Stimulated activated CD4-positive, alpha-beta T cell treated with anti-CD3 and anti-CD28 coated beads, TNF-alpha, amount 100 ng/mL, for 24 hours (primary cell): ENCODE measurements at regions not wholly inside any gene's neighbourhood (a gene's known extent, or its start where the extent isn't known, plus 50 kb on each side); places are given as distances from the start of the nearest gene placed in this dataset.

ENCODE experiments used
- DNase-seq, 3 experiments: peaks; one replicate each; pipeline ENCODE4 v3.0.0-alpha.2; 2020; ENCODE audit warnings: low read depth in 3 of 3

DNA sequence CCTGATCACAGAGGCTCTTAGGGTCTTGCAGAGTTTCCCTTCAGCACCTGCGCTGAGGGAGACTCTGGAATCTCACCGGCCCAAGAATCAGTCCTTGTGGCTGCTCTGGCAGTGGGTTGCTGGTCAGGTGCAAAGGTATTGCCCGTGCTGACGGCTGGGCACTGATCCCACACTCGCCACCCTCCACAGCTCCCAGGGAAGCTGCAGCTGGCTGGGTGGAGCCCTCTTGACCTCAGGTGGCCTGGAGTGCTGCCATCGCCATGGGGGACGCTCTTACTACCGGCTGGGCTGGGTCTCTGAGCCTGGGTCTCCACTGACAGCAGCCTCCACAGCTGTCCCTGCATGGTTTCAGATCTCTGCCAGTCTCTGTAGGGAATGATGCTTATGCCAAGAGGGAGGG is 52.6 kb upstream of the EPHB3 start:
- no peak for DNase-seq

DNA sequence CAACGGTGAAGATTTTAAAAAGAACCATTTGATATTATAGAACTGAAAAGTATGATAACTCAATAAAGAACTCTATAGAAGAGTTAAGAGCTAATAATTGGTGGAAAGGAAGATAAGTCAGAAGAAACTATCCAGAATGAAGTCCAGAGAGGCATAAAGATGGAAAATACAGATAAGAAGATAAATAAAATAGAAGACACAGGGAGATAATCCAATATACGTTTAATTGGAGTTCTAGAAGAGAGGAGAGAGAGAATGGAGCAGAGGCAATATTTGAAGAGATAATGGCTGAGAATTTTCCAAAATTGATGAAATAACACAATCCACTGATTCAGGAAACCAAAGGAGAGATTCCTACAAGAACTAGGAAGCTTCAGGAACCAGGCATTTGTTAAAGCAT is 49.8 kb upstream of the EPHB3 start:
- DNase-seq: no peak
